Ishikawa (cell line): ENCODE measurements at regions not wholly inside any gene's neighbourhood (a gene's known extent, or its start where the extent isn't known, plus 50 kb on each side); places are given as distances from the start of the nearest gene placed in this dataset.

ENCODE experiments used
- CEBPB ChIP-seq: IDR thresholded peaks from 2 replicates; pipeline ENCODE4 v1.6.1; 2012
- CREB1 ChIP-seq: IDR thresholded peaks from 2 replicates; pipeline ENCODE4 v1.6.1; 2012; ENCODE audit warnings: low read depth
- EGR1 ChIP-seq: IDR thresholded peaks from 2 replicates; pipeline ENCODE4 v1.6.1; 2012
- EP300 ChIP-seq: IDR thresholded peaks from 2 replicates; pipeline ENCODE4 v1.6.1; 2012; ENCODE audit warnings: borderline replicate concordance
- FOXM1 ChIP-seq: IDR thresholded peaks from 2 replicates; pipeline ENCODE4 v1.6.1; 2012; ENCODE audit warnings: low read depth, borderline replicate concordance
- MAX ChIP-seq: IDR thresholded peaks from 2 replicates; pipeline ENCODE4 v1.6.1; 2012
- NFIC ChIP-seq: IDR thresholded peaks from 2 replicates; pipeline ENCODE4 v1.6.1; 2012
- RAD21 ChIP-seq: IDR thresholded peaks from 2 replicates; pipeline ENCODE4 v1.6.1; 2012; ENCODE audit warnings: low read depth
- REST ChIP-seq: IDR thresholded peaks from 2 replicates; pipeline ENCODE4 v1.6.1; 2012; ENCODE audit warnings: low read depth, mild to moderate bottlenecking
- TAF1 ChIP-seq: IDR thresholded peaks from 2 replicates; pipeline ENCODE4 v1.6.1; 2012; ENCODE audit warnings: low read depth, mild to moderate bottlenecking
- TCF12 ChIP-seq: IDR thresholded peaks from 2 replicates; pipeline ENCODE4 v1.6.1; 2012; ENCODE audit warnings: low read depth
- TEAD4 ChIP-seq: IDR thresholded peaks from 2 replicates; pipeline ENCODE4 v1.6.1; 2012
- USF1 ChIP-seq: IDR thresholded peaks from 2 replicates; pipeline ENCODE4 v1.6.1; 2012
- YY1 ChIP-seq: IDR thresholded peaks from 2 replicates; pipeline ENCODE4 v1.6.1; 2012; ENCODE audit warnings: low read depth
- ZBTB7A ChIP-seq: IDR thresholded peaks from 2 replicates; pipeline ENCODE4 v1.6.1; 2012; ENCODE audit warnings: low read depth

- TF ChIP-seq TCF12 (no peak), ZBTB7A (no peak), USF1 (no peak), CEBPB (no peak), TEAD4 (no peak), EGR1 (no peak), REST (no peak), CREB1 (no peak), RAD21 (no peak), YY1 (no peak)
Measured at GRCh38 chr2:126085011-126085795, 570.8 kb upstream of the GYPC start.

- TF ChIP-seq TAF1 (no peak), MAX (no peak), EP300 (no peak), FOXM1 (no peak), USF1 (no peak), CREB1 (no peak), RAD21 (no peak), NFIC (no peak)
Measured at GRCh38 chr2:126100962-126101361, 555.0 kb upstream of the GYPC start.

GRCh38 chr2:126106006-126106405 lies 550.0 kb upstream of the GYPC start:
- TF ChIP-seq TCF12 (no peak), CEBPB (no peak), REST (no peak), ZBTB7A (no peak), NFIC (no peak)

- TF ChIP-seq EP300 (no peak), TAF1 (no peak), ZBTB7A (no peak), TEAD4 (no peak), REST (no peak), MAX (no peak), CREB1 (no peak), EGR1 (no peak), USF1 (no peak)
Measured at GRCh38 chr2:126107883-126108282, 548.1 kb upstream of the GYPC start.

- TF ChIP-seq REST (no peak), RAD21 (no peak), ZBTB7A (no peak)
Measured at GRCh38 chr2:126115975-126116374, 540.0 kb upstream of the GYPC start.
